ENCODE measurements at regions not wholly inside any gene's neighbourhood (a gene's known extent, or its start where the extent isn't known, plus 50 kb on each side); places are given as distances from the start of the nearest gene placed in this dataset.
"Not testable (repeated sequence)": the region's sequence is repeated elsewhere in the genome, so short reads cannot be mapped to it uniquely, and the experiment has no call there.

DNA sequence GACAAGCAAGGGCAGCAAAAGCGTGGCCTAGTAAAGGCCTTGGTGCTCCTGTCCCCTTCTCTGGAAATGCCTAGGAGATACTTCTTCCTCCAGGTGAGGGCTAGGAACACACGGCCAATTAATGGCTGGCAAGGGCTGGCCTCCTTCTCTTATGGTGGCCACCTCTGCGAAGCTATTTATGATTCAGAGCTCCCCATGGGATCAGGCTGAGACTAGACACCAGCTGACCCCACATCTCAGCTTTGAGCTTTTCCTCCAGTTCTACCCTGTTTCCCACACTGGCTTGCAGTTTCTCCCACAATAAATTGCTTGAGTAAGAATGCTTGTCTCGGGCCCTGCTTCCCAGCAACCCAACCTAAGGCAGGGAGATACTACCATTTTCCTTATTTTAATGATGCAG is 53.7 kb downstream of the CAMK2N1 start:
- DNase-seq (ENCODE audit: low read depth in 1 of 2, low spot score in 1 of 2): no peak

DNA sequence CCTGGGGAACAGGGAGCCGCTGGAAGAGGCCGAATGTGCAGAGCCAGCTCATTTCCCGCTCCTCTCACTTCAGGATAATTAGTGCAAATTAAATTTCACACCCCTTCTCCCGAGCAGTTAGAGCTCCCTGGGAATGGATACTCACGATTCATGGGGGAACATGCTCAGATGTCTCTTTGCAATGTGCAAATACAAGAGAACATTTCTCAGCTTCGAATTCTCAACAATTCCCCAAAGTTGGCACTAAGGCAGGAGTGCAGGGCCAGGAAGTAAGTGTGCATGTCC is 54.9 kb downstream of the CAMK2N1 start:
- no peak for DNase-seq (ENCODE audit: low read depth in 1 of 2, low spot score in 1 of 2)

DNA sequence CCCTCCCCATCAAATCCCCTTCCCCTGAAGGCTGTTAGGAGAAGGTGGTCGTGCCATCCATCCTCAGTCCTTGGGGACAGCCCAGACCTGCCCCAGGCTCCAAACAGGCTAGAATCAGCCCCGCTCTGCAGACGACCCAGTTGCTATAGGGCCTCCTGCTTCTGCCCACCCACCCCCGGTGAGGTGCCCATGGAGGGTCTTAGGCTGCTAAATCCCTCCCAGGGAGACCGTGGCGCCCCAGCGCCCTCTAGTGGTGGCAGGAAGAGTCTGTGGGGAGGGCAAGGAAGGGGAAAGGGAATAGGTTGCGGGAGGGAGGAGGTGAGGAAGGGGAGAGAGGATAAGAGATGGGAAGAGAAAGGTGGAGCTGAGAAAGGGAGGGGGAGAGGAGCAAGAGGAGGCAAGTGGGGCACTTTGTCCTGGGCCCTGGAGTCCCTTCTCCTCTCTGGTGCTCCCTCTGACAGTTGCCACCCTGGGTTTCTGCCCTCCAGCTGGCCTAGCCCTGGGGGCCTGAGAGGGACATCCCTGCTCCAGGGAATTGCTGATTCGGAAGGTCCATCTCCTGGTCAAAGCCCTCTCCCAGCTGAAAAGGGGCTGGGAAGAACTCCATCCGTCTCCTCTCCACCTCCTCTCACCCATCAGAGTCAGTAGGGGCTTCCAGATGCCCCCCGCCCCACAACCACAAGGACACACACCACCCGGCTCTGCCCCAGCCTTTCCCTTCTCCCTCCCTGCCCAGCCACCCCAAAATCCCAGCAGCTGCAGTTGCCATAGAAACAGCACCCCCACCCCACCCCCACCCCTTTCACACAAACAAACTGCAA is 55.4 kb downstream of the CAMK2N1 start:
- DNase-seq (ENCODE audit: low read depth in 1 of 2, low spot score in 1 of 2): peak; percentile 12 to 14

DNA sequence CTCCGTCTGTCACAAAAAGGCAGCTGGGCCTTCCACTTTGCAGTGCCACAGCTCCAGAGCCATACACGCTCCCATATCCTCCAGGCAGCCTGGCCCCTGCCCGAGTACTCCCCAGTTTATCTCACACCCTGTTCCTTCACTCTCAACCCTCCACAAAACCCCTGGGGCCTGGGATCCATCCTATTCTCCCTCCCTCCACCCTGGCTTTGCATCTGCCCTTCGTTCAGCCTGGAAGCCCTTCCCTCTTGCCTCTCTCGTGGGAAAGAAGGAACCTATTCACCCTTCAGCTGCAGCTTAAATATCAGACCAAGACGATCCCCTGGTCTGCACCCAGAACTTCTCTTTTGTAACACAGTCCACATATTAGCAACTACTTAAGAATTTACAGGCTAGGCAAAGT is 56.7 kb downstream of the CAMK2N1 start:
- DNase-seq (ENCODE audit: low read depth in 1 of 2, low spot score in 1 of 2): no peak

DNA sequence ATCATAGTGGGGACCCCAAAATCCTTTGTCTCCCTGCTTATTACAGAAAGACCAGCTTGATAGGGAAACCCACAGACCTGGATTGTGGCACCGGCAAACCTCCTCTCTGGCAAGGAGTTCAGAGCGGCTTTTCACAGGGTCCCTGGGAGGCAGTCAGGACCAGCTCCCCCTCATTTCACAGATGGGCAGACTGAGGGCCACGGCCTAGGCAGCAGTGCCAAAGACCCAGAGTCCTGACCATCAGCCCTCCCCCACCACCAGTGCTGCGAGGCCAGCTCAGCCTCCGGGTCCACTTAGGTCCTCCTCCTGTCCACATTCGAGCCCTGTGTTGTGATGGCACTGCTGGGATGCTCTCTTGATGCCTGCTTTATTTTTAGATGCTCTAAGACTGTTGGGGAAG is 57.2 kb downstream of the CAMK2N1 start:
- DNase-seq (ENCODE audit: low read depth in 1 of 2, low spot score in 1 of 2): no peak

DNA sequence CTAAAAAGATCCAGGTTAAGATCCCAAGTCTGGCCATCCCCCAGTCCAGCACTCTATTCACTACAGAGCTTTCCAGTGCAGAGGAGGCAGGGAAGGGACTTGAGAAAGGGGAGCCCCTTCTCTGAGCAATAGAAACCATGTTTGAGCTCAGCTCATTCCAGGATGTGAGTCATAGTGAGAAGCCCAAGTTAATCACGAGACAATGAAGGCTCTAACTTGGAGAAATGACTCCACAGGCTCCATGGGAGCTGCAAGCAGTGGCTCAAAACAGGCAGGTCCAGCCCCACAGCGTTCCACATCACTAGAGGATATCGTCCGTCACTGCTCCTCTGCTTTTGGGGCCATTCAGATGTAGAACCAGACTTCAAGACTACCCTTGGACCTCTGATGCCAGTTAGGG is 59.1 kb downstream of the CAMK2N1 start:
- DNase-seq (ENCODE audit: low read depth in 1 of 2, low spot score in 1 of 2): no peak

DNA sequence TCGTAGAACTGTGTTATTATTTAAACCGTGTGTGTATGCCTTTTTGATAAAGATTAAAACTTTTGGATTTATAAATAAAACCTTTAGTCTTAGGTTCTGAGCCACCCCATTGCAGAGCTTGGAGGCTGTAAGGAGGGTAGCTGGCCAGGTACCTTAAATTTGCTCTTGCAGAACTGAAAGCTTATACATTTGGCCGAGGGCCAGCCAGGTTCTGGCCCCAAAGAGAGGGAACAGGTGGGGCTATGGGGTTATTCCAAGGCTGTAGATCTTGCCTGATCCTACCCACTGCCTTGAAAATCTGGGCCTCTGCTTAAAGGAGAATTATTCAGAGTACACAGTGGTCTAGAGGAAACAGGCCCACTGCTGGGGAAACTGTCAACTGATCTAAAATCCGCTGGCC is 59.6 kb downstream of the CAMK2N1 start:
- no peak for DNase-seq (ENCODE audit: low read depth in 1 of 2, low spot score in 1 of 2)

DNA sequence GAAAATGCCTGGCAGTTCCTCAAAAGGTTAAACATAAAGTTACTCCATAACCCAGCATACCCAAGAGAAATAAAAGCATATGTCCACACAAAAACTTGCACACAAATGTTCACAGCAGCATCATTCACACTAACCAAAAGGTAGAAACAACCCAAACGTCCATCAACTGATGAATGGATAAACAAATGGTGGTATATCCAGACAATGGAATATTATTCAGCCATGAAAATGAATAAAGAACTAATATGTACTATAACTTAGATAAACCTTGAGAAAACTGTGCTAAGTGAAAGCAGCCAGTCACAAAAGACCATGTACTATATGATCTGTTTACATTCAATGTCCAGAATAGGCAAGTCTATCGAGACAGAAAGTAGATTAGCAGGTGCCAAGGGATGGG is 60.4 kb downstream of the CAMK2N1 start:
- DNase-seq (ENCODE audit: low read depth in 1 of 2, low spot score in 1 of 2): no peak

DNA sequence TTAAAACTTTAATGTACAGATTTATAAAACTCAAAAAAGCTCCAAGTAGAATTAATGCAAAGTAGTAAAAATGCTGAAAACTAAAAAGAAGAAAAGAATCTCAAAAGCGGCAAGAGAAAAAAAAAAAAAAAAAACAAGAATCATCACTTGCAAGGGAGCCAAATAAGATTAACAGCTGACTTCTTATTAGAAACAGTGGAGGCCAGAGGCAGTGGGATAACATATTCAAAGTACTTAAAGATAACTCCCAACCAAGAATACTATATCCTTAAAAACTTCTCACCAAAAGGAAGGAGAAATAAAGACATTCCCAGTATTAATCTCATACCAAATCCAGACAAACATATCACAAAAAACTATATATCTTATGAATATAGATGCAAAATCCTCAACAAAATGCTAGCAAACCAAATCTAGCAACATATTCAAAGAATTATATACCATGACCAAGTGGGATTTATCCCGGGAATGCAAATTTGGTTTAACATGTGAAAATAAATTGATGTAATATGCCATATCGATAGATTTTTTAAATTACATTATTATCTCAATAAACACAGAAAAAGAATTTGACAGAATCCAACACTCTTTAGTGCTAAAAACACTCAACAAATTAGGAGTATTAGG is 62.7 kb downstream of the CAMK2N1 start:
- DNase-seq (ENCODE audit: low read depth in 1 of 2, low spot score in 1 of 2): no peak

DNA sequence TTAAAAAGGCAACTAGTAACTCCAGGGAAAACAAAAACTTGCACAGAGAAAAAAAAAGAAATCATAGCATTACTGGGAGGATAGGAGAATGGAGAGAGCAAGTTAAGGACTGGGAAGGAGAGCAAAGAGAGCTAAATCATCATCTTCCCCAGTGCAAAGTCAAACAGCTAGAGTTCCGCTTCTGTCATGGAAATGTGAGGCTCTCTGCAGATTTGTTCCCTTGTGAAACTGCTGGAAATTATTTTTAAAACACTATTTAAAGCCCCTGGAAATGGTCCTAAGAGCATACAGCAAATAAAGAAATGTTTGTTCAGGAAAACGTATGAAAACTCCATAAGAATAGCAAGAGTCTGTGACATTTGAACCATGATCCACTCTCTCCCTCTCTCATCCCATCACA is 64.6 kb downstream of the CAMK2N1 start:
- DNase-seq (ENCODE audit: low read depth in 1 of 2, low spot score in 1 of 2): no peak

DNA sequence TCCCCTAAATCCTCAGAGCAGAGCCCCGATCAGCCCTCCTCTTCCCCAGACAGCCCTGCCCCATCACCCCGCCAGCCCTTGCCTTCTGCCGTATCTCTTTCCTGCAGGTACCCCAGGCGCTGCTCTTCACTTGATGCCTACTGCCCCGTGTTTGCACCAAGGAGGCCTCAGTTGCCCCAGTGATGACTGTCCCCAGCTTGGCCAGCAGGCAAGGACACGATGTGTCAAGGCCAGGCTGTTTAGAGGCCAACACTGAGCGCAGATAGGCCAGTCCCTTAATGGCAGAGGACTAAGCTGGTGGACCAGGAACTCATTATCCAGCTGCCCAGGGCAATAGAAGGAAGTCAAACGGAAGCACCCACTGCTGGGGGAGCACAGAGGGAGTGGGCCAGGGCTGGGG is 68.4 kb downstream of the CAMK2N1 start:
- no peak for DNase-seq (ENCODE audit: low read depth in 1 of 2, low spot score in 1 of 2)

DNA sequence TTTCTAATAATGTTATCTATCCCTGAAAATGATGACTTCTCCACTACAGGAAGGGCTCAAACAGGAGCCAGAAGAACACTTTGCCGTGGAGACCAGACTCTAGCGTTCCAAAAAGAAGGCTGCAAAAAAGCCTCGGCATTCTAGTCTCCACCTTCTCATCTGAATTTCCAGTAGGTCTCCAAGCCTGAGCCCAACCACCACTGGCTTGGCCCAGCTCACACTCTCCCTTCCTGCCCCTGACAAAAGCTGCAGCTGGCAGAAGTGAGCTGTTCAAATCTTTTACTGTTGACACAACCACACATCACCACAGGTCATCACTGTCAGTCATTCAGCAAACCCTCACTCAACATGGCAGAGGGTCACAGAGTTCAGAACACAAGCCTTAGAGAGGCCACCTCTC is 69.3 kb downstream of the CAMK2N1 start:
- DNase-seq (ENCODE audit: low read depth in 1 of 2, low spot score in 1 of 2): no peak

DNA sequence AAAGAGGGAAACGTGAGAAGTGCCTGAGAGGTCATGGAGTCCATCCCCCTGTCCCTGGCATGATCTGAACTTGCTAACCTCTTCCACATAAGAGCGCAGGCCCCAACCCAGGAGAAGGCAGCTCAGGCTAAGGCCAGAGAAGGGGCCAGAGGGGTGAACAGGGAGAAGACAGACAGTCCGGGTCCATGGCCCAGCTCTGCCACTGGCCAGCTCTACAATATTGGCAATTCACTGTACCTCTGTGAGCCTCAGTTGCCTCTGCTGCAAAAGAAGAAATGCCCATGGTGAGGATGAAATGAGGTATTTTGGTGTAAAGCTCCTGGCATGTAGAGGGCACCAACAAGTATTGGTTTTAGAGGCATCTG is 72.3 kb downstream of the CAMK2N1 start:
- no peak for DNase-seq (ENCODE audit: low read depth in 1 of 2, low spot score in 1 of 2)

DNA sequence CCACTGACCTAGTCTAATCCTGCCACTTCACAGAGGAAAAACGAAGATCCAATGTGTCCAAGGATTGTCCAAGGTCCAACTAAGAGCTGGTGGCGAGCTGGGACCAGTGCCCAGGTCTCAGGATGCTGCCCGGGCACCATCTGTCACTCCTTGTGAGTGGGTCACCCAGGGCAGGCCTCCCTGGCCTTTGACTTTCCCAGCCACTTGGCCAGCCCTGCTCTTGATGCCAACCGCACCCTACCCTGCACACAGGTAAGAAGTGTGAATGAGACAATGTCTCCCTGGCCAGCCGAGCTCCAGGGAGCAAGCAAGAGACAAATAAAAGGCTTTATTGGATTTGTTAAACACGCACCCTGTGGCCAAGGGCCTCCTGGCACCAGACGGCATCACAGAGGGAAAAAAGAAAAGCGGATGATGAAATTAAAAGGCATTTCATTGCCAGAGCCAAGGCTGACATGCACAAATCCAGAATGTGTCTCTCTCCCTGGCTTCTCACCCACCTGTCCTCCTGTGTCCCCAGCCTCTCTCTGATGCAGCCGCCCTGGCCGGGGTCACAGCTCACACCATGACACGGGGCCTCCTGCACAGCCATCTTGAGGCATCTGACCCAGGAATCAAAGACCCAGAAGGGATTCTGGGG is 72.8 kb downstream of the CAMK2N1 start:
- DNase-seq (ENCODE audit: low read depth in 1 of 2, low spot score in 1 of 2): no peak

DNA sequence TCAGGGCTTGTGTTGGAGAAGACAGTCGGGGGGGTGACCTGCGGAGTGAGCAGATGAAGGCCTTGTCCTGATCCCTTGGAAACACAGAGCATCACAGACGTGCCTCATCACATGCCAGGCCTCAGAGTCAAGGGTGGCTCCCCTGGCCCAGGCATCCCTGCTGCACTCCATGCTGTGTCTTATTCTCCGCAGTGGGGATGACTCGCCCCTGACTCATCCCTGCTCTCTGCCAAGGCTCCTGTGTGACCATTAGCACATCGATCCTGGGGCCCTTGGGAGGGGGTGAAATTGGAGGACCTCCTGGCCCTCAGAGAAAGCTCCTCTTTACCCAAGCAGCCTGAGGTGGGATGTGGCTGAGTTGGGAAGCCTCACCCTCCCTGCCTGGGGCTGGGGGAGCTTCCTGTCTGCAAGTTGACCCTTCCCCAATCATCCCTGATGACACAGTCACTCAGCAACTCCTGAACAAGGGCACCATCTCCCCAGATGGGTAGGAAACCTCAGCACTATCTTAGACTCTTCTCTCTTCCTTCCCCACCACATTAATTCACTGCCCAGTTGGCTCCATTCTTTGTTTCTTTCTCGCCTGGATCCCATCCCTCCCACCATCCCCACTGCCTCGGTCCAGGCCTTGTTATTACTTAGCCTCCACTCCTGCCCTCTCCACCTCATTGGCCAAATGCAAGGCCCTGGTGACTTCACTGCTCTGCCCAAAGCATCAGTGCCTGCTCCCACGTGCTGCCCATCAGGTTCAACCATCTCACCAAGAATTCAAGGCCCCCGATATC is 74.6 kb downstream of the CAMK2N1 start:
- DNase-seq (ENCODE audit: low read depth in 1 of 2, low spot score in 1 of 2): peak in 1 of 2 donors; percentile 8

DNA sequence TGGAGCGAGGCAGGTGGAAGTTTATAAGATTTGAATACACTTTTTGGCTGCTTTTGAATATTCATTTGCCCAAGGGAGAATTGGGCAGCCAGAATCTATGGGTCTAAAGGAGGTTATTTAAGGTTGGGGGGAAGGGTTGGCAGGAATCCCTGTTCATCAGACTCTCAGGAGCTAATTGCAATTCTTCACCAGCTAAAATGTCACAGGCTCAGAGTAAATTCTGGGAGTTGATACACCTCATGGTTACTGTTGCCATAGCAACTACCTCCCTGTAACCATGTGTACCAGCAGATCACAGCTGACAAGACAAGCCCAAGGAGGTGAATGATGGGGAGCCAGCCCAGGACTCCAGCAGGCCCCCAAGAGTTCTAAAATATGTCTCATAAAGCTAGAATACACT is 75.5 kb downstream of the CAMK2N1 start:
- no peak for DNase-seq (ENCODE audit: low read depth in 1 of 2, low spot score in 1 of 2)

DNA sequence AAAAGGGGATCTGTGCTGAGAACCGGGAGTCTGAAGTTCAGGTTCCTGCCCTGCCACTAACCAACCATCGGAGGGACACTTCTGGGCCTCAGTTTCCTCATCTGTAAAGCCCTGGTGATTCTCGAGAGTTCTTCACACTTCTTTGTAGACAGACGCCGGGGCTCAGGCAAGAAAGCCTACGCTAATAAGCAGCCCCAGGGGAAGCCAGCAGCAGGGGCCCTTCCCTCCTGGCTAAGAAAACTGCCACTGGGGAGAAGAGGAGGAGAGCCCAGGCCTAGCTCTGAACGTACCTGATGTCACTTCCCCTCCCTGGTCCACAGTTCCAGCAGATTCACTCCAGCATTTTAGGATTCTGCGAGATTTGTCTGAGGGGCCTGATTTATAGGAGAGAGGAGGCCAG is 76.0 kb downstream of the CAMK2N1 start:
- no peak for DNase-seq (ENCODE audit: low read depth in 1 of 2, low spot score in 1 of 2)

DNA sequence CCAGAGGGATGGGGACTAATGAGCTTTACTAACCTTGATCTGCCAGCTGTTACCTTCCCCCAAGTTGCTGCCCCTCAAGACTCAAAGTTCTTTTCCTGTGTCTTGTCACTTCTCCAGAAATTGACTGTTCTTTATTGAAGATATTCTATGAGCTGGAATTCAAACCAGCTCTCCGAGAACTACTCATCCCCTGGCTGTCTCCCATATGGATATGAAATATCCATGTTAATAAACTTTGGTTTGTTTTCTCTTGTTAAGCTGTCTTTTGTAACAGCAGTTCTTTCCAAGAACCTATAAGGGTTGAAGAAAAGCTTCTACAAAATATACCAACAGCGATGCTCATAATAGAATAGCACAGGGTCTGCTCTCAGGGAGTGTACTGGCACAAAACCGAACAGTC is 77.0 kb downstream of the CAMK2N1 start:
- DNase-seq (ENCODE audit: low read depth in 1 of 2, low spot score in 1 of 2): no peak

DNA sequence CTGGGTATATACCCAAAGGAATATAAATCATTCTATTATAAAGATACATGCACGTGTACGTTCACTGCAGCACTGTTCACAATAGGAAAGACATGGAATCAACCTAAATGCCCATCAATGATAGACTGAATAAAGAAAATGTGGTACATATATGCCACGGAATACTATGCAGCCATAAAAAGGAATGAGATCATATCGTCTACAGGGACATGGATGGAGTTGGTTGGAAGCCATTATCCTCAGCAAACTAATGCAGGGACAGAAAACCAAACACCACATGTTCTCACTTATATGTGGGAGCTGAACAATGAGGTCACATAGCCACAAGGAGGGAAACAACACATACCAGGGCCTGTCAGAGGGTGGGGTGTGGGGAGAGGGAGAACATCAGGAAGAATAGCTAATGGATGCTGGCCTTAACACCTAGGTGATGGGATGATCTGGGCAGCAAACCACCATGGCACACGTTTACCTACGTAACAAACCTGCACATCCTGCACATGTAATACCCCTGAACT is 77.8 kb downstream of the CAMK2N1 start:
- not testable (repeated sequence) for DNase-seq (ENCODE audit: low read depth in 1 of 2, low spot score in 1 of 2)

DNA sequence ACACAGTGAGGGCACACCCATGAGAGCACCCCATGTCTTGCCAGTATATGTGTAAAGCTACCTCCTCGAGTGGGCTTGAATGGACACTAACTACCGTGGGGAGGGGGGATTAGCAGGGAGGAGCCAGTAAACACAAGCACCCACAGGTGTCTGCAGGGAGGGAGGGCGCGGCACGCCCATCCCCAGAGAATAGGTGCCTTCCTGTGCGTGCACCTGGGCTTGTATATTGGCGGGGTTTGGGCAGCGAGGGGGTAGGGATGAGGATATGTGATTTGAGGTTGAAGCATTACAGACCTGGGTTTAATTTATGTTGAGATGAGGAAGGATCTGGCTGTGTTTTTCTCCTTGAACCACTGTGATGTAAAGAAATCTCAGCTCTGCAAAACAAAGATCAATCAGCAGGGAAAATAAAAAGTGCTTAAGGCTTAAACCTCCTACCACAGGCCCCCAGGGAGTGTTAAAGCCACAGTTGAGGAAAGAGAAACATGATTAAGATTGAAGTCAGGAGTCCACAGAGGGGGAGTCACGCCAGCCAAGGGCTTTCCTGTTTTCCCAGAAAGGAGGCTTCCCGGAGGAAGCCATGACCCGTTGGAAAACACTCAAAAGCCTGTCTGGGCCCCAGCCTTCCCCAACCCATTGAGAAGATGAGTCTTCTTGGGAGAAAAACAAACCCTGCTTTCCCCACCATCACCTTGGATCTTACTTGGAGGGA is 80.0 kb downstream of the CAMK2N1 start:
- no peak for DNase-seq (ENCODE audit: low read depth in 1 of 2, low spot score in 1 of 2)
